ENCODE measurements at regions not wholly inside any gene's neighbourhood (a gene's known extent, or its start where the extent isn't known, plus 50 kb on each side); places are given as distances from the start of the nearest gene placed in this dataset.

DNA sequence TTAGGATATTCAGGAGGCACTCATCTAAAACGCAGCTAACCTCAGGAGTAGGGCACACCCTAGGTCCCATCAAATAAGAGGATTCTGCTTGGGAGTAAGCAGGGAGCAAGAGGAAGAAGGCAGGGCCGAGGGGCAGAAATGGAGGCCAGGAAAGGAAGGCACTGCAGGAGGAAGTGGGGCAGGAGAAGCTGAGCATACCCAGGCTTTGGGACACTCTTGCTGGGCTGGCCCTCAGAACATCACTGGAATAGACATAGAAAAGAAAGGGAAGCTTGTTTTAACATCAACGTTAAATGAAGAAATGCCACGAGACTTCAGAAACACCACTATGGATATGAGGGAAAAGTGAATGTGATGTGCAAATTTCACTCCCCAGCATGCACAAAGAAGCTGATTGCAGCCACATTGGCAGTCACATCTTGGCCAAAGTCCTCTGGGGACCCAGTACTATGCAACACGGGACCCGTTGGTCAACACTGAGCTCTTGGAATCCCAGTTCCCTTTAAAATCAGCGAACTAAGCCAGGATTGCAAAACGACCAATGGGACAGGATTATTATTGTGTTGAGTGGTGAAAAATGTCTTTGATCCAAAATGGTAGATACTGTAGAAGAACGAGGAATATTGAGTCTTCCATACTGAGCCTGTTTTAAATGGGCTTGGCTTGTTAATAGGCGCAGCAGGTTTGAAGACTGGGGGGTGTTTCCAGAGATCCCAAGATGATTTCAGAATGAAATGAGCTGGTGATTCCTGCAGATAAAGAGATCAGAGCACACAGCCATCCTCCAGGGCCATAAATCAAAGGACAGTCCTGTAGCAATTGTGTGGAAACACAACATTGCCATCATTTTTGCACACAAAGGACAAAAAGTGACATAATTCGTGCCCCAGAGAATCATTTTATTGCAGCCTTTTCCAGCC lies 152.4 kb downstream of the TOMM20 start:
- Histone ChIP-seq H3K4me1 (peaks cover 16 to 67% (median 32%) of the 10 kb centered on the region in 3 donors), H3K36me3 (no peaks in the 10 kb centered on the region)
- ATAC-seq: no peak

DNA sequence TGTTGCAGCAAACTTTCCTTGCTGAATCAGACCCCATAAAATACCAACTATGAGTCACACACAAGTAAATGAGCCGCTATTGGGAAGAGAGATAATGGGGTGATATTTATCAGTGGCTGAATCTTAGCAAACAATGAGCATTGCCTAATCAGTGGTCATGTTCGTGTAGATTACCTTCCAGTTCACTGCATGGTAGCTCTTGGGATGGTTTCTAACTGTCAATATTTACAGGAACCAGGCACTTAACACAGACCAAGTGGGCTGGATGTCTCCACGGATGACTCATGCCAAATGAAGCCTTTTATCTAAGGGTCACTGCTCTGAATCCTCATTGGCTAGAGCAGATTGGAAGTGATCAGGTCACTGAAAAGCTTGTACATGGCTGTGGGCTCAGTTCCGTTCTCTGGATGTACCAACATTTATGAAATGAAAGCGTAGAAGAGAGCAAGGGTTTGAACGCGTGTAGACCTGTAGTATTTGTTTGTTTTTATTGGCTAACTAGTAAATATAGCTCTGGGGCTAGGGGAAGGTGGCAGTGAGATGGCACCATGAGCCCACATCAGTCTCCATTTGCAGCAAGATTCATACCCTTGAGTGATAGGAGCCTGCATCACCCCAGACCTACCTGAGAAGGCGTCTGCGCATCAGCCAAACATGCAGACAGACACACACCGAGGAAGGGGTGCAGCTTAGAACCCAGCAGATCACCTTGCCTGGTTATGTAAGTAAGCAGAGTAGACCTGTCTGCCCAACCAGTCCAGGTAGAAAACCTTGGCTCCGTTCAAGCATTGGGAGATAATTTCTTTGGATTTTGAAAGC lies 153.3 kb downstream of the TOMM20 start:
- H3K27ac ChIP-seq: peak overlapping the region in 3 of 4 donors; percentile 21 to 97 (median 95)
- ATAC-seq: no peak
- TF ChIP-seq POLR2A (IDR thresholded peaks at IDR 0.05) (no peak), POLR2AphosphoS5 (IDR thresholded peaks at IDR 0.05) (peak; percentile 51), EP300 (IDR thresholded peaks at IDR 0.05) (no peak)
- TF ChIP-seq, protein P1, sequence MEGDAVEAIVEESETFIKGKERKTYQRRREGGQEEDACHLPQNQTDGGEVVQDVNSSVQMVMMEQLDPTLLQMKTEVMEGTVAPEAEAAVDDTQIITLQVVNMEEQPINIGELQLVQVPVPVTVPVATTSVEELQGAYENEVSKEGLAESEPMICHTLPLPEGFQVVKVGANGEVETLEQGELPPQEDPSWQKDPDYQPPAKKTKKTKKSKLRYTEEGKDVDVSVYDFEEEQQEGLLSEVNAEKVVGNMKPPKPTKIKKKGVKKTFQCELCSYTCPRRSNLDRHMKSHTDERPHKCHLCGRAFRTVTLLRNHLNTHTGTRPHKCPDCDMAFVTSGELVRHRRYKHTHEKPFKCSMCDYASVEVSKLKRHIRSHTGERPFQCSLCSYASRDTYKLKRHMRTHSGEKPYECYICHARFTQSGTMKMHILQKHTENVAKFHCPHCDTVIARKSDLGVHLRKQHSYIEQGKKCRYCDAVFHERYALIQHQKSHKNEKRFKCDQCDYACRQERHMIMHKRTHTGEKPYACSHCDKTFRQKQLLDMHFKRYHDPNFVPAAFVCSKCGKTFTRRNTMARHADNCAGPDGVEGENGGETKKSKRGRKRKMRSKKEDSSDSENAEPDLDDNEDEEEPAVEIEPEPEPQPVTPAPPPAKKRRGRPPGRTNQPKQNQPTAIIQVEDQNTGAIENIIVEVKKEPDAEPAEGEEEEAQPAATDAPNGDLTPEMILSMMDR (IDR thresholded peaks at IDR 0.05): no peak
- WGBS, 2 donors (ENCODE audit: low coverage in 1 of 2): 62 to 84% methylated on average over 7 of the region's 11 CpGs
- no peaks in the 10 kb centered on the region for H3K9me3 ChIP-seq
- peaks cover 17 to 67% (median 29%) of the 10 kb centered on the region in 3 donors for H3K4me1 ChIP-seq
- no peaks in the 10 kb centered on the region for H3K27me3 ChIP-seq
- H3K4me3 ChIP-seq: no peak overlapping the region
- H3K36me3 ChIP-seq: no peaks in the 10 kb centered on the region

More for the DNA sequence above, 152.4 kb downstream of the TOMM20 start:
- Histone ChIP-seq H3K27me3 (no peaks in the 10 kb centered on the region), H3K9me3 (no peaks in the 10 kb centered on the region), H3K27ac (peak overlapping the region in 3 of 4 donors; percentile 91 to 97 (median 95)), H3K4me3 (no peak overlapping the region)
- WGBS, 2 donors (ENCODE audit: low coverage in 1 of 2): 78 to 82% methylated on average over 6 to 11 of the region's 11 CpGs
- TF ChIP-seq EP300 (IDR thresholded peaks at IDR 0.05) (no peak), POLR2A (IDR thresholded peaks at IDR 0.05) (no peak), POLR2AphosphoS5 (IDR thresholded peaks at IDR 0.05) (no peak)
- TF ChIP-seq, protein P1 (IDR thresholded peaks at IDR 0.05): no peak

DNA sequence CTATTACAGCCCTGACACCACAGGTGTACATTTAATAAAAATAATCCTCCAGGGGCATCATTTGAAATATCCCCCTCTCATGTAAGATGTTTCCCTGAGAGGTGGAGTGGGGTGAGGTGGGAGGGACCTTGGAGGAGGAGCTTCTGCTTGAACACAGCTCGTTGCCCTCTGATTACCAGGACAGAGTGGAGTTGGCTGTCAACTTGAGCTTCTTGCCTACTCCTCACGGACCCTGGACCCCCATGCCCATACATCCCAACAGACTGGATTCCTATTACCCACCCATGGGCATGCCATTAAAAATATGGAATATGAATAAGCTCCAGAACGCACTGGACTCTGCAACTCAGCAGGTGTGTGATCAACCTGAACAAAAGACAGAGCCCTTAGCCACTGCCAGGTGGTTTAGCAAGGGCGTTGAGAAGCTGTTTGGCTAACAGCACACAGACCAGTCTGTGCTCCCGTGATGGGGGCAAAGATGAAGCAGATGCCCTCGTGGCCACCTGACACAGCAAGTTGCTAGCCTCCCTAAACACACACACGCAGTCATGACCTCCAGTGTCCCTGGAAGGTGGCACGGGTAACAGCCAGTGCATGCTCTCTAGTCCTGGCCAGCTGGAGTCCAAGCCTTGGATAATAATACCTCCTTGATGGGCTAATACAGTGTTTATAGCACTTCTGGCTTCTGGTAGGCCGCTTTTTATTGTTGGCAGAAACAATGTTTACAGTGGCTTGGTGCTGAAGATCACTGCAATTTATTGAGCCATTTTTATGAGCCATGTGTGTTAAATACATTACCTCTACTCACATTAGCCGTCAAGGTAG lies 155.0 kb downstream of the TOMM20 start:
- Histone ChIP-seq H3K27ac (peak overlapping the region in 3 of 4 donors; percentile 90 to 97 (median 91)), H3K27me3 (no peaks in the 10 kb centered on the region), H3K36me3 (no peaks in the 10 kb centered on the region), H3K4me3 (no peak overlapping the region), H3K4me1 (peaks cover 12 to 67% (median 35%) of the 10 kb centered on the region in 3 donors), H3K9me3 (no peaks in the 10 kb centered on the region)
- no peak for ATAC-seq
- TF ChIP-seq EP300 (IDR thresholded peaks at IDR 0.05) (no peak), POLR2AphosphoS5 (IDR thresholded peaks at IDR 0.05) (no peak)
- TF ChIP-seq, protein P1 (IDR thresholded peaks at IDR 0.05): no peak
- WGBS, 2 donors (ENCODE audit: low coverage in 1 of 2): 61% methylated on average over 2 of the region's 10 CpGs; no CpG with 5 or more reads in 1 of the 2 donors

DNA sequence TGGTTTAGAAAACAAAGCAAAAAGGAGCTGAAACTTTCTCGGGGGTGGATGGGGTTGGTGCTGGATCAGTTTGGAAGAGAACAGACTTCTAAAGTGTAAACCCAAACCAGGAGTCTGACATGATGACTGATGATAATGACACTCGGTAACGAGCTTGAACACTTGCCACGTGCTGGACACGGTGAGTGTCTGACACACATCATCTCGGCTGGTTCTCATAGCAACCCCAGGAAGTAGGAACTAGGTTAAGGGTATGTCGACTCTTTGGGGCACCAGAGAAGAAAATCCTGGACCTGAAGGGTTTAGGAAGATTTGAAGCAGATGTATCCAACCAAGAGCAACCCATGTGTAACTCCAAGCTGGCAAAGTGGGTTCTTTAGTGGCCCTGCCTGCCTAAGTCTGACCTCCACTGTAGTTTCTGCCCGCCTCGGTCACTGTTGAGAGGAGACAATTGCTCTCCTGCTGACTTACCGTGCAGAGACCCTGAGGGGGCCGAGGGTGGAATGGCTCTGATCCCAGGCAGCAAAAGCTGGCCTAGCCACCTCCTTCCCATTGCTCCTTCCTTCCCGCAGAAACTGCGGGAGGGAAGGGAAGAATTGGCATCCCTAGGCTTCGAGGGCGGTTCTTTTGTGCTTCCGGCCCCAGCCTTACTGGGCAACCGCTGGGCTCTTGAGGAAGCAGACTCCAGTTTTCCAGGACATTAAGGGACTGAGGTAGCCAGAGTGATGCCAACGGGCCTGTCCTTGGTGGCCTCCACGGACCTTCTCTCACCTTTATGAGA lies 156.0 kb downstream of the TOMM20 start:
- no peaks in the 10 kb centered on the region for H3K36me3 ChIP-seq
- 64 to 80% methylated on average over 9 of the region's 19 CpGs for WGBS, 2 donors (ENCODE audit: low coverage in 1 of 2)
- peak overlapping the region; percentile 1 to 97 (median 90) for H3K27ac ChIP-seq
- ATAC-seq: no peak
- no peak overlapping the region for H3K4me3 ChIP-seq
- H3K4me1 ChIP-seq: peaks cover 12 to 62% (median 29%) of the 10 kb centered on the region in 3 donors
- no peak for TF ChIP-seq POLR2A (IDR thresholded peaks at IDR 0.05)
- no peak for TF ChIP-seq EP300 (IDR thresholded peaks at IDR 0.05)
- TF ChIP-seq, protein P1 (IDR thresholded peaks at IDR 0.05): no peak
- no peak for TF ChIP-seq POLR2AphosphoS5 (IDR thresholded peaks at IDR 0.05)
- H3K9me3 ChIP-seq: no peaks in the 10 kb centered on the region
- no peaks in the 10 kb centered on the region for H3K27me3 ChIP-seq
